IMR-90 (cell line): ENCODE measurements at regions not wholly inside any gene's neighbourhood (a gene's known extent, or its start where the extent isn't known, plus 50 kb on each side); places are given as distances from the start of the nearest gene placed in this dataset.

Experiments
- ATAC-seq: fragments of 200-7000 bp; cut with Tn5 transposase; 2 replicates; pipeline ENCODE4 v1.9.1; 2020; ENCODE audit warnings: low read depth, mild to moderate bottlenecking, moderate library complexity
- BruUV-seq: library from RNA; stranded (reverse); fragments of 400-500 nt; replicated peaks from 2 replicates; lab custom pipeline; 2021; lab: Mats Ljungman, UMichigan
- CTCF ChIA-PET: fragments of 300-600 bp; formaldehyde crosslinking; extraction: SDS; loops from one replicate; lab custom pipeline; 2021; ENCODE audit warnings: antibody characterized with exemption; lab: Yijun Ruan, JAX
- POLR2A ChIA-PET: fragments of 300-600 bp; sonication (Branson Sonifier 250); formaldehyde crosslinking; loops from one replicate; lab custom pipeline; 2022; ENCODE audit warnings: antibody characterized with exemption; ENCODE audit not compliant: unreplicated experiment; lab: Charles Lee
- DNase-seq: peaks from one replicate; pipeline ENCODE4 v3.0.0; 2013
- H2AFZ ChIP-seq: replicated peaks from 2 replicates; pipeline ENCODE3; 2013; ENCODE audit warnings: low read length, mild to moderate bottlenecking; ENCODE audit not compliant: poor library complexity
- H2AK5ac ChIP-seq: 2 replicates; pipeline ENCODE4 v1.6.1; 2013; ENCODE audit warnings: low read depth, low read length, inconsistent platforms
- H2AK9ac ChIP-seq: replicated peaks from 2 replicates; pipeline ENCODE3; 2013; ENCODE audit warnings: mild to moderate bottlenecking, low read depth, low read length, moderate library complexity; ENCODE audit not compliant: poor library complexity
- H2BK120ac ChIP-seq: 2 replicates; pipeline ENCODE4 v1.6.1; 2013; ENCODE audit warnings: low read depth, low read length, inconsistent platforms
- H2BK15ac ChIP-seq: 3 replicates; pipeline ENCODE4 v1.6.1; 2013; ENCODE audit warnings: low read depth, low read length, inconsistent platforms
- H2BK20ac ChIP-seq: 2 replicates; pipeline ENCODE4 v1.6.1; 2013; ENCODE audit warnings: low read depth, mild to moderate bottlenecking, inconsistent platforms, low read length, moderate library complexity
- H2BK5ac ChIP-seq: 2 replicates; pipeline ENCODE4 v1.6.1; 2013; ENCODE audit warnings: mild to moderate bottlenecking, low read depth, low read length, inconsistent platforms; ENCODE audit not compliant: poor library complexity, severe bottlenecking
- H3K14ac ChIP-seq: replicated peaks from 2 replicates; pipeline ENCODE4 v1.6.1; 2013; ENCODE audit warnings: low read depth, low read length, inconsistent platforms
- H3K18ac ChIP-seq: 2 replicates; pipeline ENCODE4 v1.6.1; 2013; ENCODE audit warnings: low read depth, low read length, control low read depth
- H3K23ac ChIP-seq: 2 replicates; pipeline ENCODE4 v1.6.1; 2013; ENCODE audit warnings: low read depth, low read length, inconsistent platforms
- H3K27ac ChIP-seq: 2 replicates; pipeline ENCODE4 v1.5.1; 2013; ENCODE audit warnings: mild to moderate bottlenecking, control low read depth, low read length; ENCODE audit not compliant: insufficient read depth
- H3K27me3 ChIP-seq: 2 replicates; pipeline ENCODE4 v1.6.1; 2013; ENCODE audit warnings: low read length; ENCODE audit not compliant: control insufficient read depth, insufficient read depth
- H3K36me3 ChIP-seq: 2 replicates; pipeline ENCODE4 v1.6.1; 2013; ENCODE audit warnings: low read length, mixed read lengths; ENCODE audit not compliant: control insufficient read depth, insufficient read depth
- H3K4ac ChIP-seq: 2 replicates; pipeline ENCODE4 v1.6.1; 2013; ENCODE audit warnings: low read depth, low read length, inconsistent platforms
- H3K4me1 ChIP-seq: 2 replicates; pipeline ENCODE4 v1.6.1; 2013; ENCODE audit warnings: low read length, mixed read lengths; ENCODE audit not compliant: control insufficient read depth, insufficient read depth
- H3K4me2 ChIP-seq: 2 replicates; pipeline ENCODE4 v1.6.1; 2013; ENCODE audit warnings: low read depth, mild to moderate bottlenecking, control low read depth, low read length, moderate library complexity
- H3K4me3 ChIP-seq: 2 replicates; pipeline ENCODE4 v1.5.1; 2013; ENCODE audit warnings: low read depth, mild to moderate bottlenecking, control low read depth, low read length, moderate library complexity; ENCODE audit not compliant: insufficient read depth
- H3K56ac ChIP-seq: 2 replicates; pipeline ENCODE4 v1.6.1; 2013; ENCODE audit warnings: low read length, inconsistent platforms; ENCODE audit not compliant: insufficient read depth; ENCODE audit errors: extremely low read depth
- H3K79me1 ChIP-seq, 2 experiments: 2 replicates each; pipeline ENCODE4 v1.6.1; 2013; ENCODE audit warnings: low read length in 2 of 2, inconsistent platforms in 1 of 2, low read depth in 1 of 2
- H3K9ac ChIP-seq: 2 replicates; pipeline ENCODE4 v1.6.1; 2013; ENCODE audit warnings: low read depth, low read length, control low read depth
- H3K9me1 ChIP-seq: 2 replicates; pipeline ENCODE4 v1.6.1; 2013; ENCODE audit warnings: low read length, inconsistent platforms; ENCODE audit not compliant: insufficient read depth
- H3K9me3 ChIP-seq: 2 replicates; pipeline ENCODE4 v1.6.1; 2013; ENCODE audit warnings: low read length; ENCODE audit not compliant: control insufficient read depth, insufficient read depth
- H4K20me1 ChIP-seq: 2 replicates; pipeline ENCODE4 v1.6.1; 2013; ENCODE audit warnings: low read length, inconsistent platforms; ENCODE audit not compliant: insufficient read depth
- H4K5ac ChIP-seq: 2 replicates; pipeline ENCODE4 v1.6.1; 2013; ENCODE audit warnings: mild to moderate bottlenecking, low read depth, low read length, control low read depth
- H4K8ac ChIP-seq, 2 experiments: 2 replicates each; pipeline ENCODE4 v1.6.1; 2013; ENCODE audit warnings: low read depth in 2 of 2, low read length in 2 of 2, control low read depth in 1 of 2, inconsistent platforms in 1 of 2
- H4K91ac ChIP-seq: 2 replicates; pipeline ENCODE4 v1.6.1; 2013; ENCODE audit warnings: low read depth, low read length, inconsistent platforms; ENCODE audit not compliant: insufficient read depth
- BHLHE40 ChIP-seq: fragments of 150-350 bp; IDR thresholded peaks from 2 replicates; pipeline ENCODE4 v1.6.1; 2016; ENCODE audit warnings: mild to moderate bottlenecking, low read depth, low read length
- CEBPB ChIP-seq: IDR thresholded peaks from 2 replicates; pipeline ENCODE4 v1.6.1; 2012; ENCODE audit warnings: low read depth, low read length, improper control_type of control experiment
- CHD1 ChIP-seq: IDR thresholded peaks from 2 replicates; pipeline ENCODE4 v1.6.1; 2012; ENCODE audit warnings: low read depth, low read length, improper control_type of control experiment
- FOS ChIP-seq: fragments of 150-350 bp; IDR thresholded peaks from 2 replicates; pipeline ENCODE4 v1.6.1; 2016; ENCODE audit warnings: low read depth, low read length
- MAFK ChIP-seq: IDR thresholded peaks from 2 replicates; pipeline ENCODE4 v1.6.1; 2012; ENCODE audit warnings: low read depth, low read length, improper control_type of control experiment
- NFE2L2 ChIP-seq: fragments of 150-350 bp; IDR thresholded peaks from 2 replicates; pipeline ENCODE4 v1.6.1; 2016; ENCODE audit warnings: low read depth, mild to moderate bottlenecking, low read length
- POLR2A ChIP-seq: IDR thresholded peaks from 2 replicates; pipeline ENCODE4 v1.6.1; 2012; ENCODE audit warnings: mild to moderate bottlenecking, low read depth, low read length
- RFX5 ChIP-seq: IDR thresholded peaks from 2 replicates; pipeline ENCODE4 v1.8.0; 2012; ENCODE audit warnings: low read depth, mild to moderate bottlenecking, low read length, moderate library complexity
- WGBS, 2 experiments: methylation state at CpG; one replicate each; pipeline versions ENCODE4 v1.1.5 to v1.1.7; 2013; ENCODE audit warnings: missing lambda C conversion rate in 2 of 2; ENCODE audit not compliant: insufficient read length in 1 of 2; ENCODE audit errors: extremely low coverage in 2 of 2; 5-methylcytosine and 5-hydroxymethylcytosine counted together
- dilution Hi-C: fragments of 300-500 bp; cut with HindIII; formaldehyde crosslinking; loops from one replicate; pipeline ENCODE4 v1.14.3; 2018; ENCODE audit warnings: low sequenced_read_pairs; ENCODE audit not compliant: unreplicated experiment
- in situ Hi-C: fragments of 300-500 bp; cut with MboI; formaldehyde crosslinking; loops from 3 replicates; pipeline ENCODE4 v1.14.3; 2019; ENCODE audit warnings: low sequenced_read_pairs, inconsistent platforms, mixed read lengths
- intact Hi-C: fragments of 100-400 bp; cut with micrococcal nuclease; formaldehyde crosslinking; loops from 2 replicates; pipeline ENCODE4 v1.10.0; 2022
- TF ChIP-seq, protein P1 (sequence below): conservative IDR thresholded peaks from 2 replicates; pipeline ENCODE4 v1.5.1; 2012; ENCODE audit warnings: mild to moderate bottlenecking, low read depth, low read length, improper control_type of control experiment
- TF ChIP-seq, protein P2 (sequence below): fragments of 150-350 bp; IDR thresholded peaks from 2 replicates; pipeline ENCODE4 v1.6.1; 2017; ENCODE audit warnings: mild to moderate bottlenecking, antibody characterized with exemption, low read length, low read depth

DNA sequence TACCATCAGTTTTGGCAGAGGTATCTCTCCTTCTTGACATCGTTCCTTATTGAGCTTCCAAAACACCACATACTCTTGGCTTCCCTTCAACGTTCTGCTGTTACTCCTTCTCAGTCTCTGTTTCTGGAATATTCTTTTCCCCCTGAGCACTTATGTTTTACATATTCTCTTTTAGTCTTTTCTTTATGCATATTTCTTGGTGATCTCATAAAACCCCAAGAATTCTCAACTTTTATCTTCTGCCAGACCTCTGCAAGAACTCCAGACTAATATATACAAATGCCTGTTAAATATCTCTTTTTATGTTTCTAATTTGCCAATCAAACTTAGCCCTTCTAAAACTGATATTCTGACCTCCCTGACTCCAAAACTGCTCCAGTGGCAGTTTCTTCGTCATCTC is 453.4 kb upstream of the CTNND2 start:
- H3K56ac ChIP-seq: no peak overlapping the region
- H3K36me3 ChIP-seq: no peaks in the 10 kb centered on the region
- H3K4me1 ChIP-seq: no peaks in the 10 kb centered on the region
- no peaks in the 10 kb centered on the region for H3K79me1 ChIP-seq
- no peaks in the 10 kb centered on the region for H3K9me1 ChIP-seq
- in situ Hi-C loops: no loop called here
- H3K23ac ChIP-seq: no peak overlapping the region
- ChIA-PET POLR2A (no interaction called here), CTCF (no interaction called here)
- no peak for TF ChIP-seq MAFK
- TF ChIP-seq POLR2A: no peak
- no peak for TF ChIP-seq BHLHE40
- no peak for TF ChIP-seq RFX5
- TF ChIP-seq CEBPB: no peak
- TF ChIP-seq, protein P1, sequence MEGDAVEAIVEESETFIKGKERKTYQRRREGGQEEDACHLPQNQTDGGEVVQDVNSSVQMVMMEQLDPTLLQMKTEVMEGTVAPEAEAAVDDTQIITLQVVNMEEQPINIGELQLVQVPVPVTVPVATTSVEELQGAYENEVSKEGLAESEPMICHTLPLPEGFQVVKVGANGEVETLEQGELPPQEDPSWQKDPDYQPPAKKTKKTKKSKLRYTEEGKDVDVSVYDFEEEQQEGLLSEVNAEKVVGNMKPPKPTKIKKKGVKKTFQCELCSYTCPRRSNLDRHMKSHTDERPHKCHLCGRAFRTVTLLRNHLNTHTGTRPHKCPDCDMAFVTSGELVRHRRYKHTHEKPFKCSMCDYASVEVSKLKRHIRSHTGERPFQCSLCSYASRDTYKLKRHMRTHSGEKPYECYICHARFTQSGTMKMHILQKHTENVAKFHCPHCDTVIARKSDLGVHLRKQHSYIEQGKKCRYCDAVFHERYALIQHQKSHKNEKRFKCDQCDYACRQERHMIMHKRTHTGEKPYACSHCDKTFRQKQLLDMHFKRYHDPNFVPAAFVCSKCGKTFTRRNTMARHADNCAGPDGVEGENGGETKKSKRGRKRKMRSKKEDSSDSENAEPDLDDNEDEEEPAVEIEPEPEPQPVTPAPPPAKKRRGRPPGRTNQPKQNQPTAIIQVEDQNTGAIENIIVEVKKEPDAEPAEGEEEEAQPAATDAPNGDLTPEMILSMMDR: no peak
- TF ChIP-seq, protein P2, sequence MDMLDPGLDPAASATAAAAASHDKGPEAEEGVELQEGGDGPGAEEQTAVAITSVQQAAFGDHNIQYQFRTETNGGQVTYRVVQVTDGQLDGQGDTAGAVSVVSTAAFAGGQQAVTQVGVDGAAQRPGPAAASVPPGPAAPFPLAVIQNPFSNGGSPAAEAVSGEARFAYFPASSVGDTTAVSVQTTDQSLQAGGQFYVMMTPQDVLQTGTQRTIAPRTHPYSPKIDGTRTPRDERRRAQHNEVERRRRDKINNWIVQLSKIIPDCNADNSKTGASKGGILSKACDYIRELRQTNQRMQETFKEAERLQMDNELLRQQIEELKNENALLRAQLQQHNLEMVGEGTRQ: no peak
- no peak for TF ChIP-seq NFE2L2
- no peak for TF ChIP-seq CHD1
- TF ChIP-seq FOS: no peak
- no peak overlapping the region for H4K8ac ChIP-seq
- dilution Hi-C loops: no loop called here
- no peak overlapping the region for H2BK20ac ChIP-seq
- H4K20me1 ChIP-seq: no peaks in the 10 kb centered on the region
- 0% methylated on average over 1 of the region's 3 CpGs; no CpG with 5 or more reads in 1 of the 2 experiments for WGBS, 2 experiments
- intact Hi-C loops: no loop called here
- no peak overlapping the region for H3K18ac ChIP-seq
- H2AFZ ChIP-seq: no peak overlapping the region
- ATAC-seq (no peak), DNase-seq (no peak)
- H3K14ac ChIP-seq: no peak overlapping the region
- no peak overlapping the region for H4K91ac ChIP-seq
- H4K5ac ChIP-seq: no peak overlapping the region
- H3K4ac ChIP-seq: no peak overlapping the region
- no peak overlapping the region for H3K27ac ChIP-seq
- H3K27me3 ChIP-seq: no peaks in the 10 kb centered on the region
- H2BK120ac ChIP-seq: no peak overlapping the region
- H3K9ac ChIP-seq: no peak overlapping the region
- BruUV-seq: no TSS peak
- no peak overlapping the region for H2AK9ac ChIP-seq
- no peak overlapping the region for H2BK5ac ChIP-seq
- no peak overlapping the region for H2BK15ac ChIP-seq
- H3K9me3 ChIP-seq: peaks cover 6% of the 10 kb centered on the region; the same call in 1 of the 2 replicates
- no peak overlapping the region for H2AK5ac ChIP-seq
- H3K4me2 ChIP-seq: no peak overlapping the region
- no peak overlapping the region for H3K4me3 ChIP-seq
